PC-3 (cell line): ENCODE measurements at regions not wholly inside any gene's neighbourhood (a gene's known extent, or its start where the extent isn't known, plus 50 kb on each side); places are given as distances from the start of the nearest gene placed in this dataset.

ENCODE experiments used
- ATAC-seq: fragments of 200-7000 bp; cut with Tn5 transposase; 2 replicates; pipeline ENCODE4 v1.9.1; 2020; ENCODE audit warnings: mild to moderate bottlenecking, moderate library complexity
- BruUV-seq: library from RNA; stranded (reverse); fragments of 400-500 nt; replicated peaks from 2 replicates; lab custom pipeline; 2021; lab: Mats Ljungman, UMichigan
- CTCF ChIA-PET: fragments of 300-600 bp; sonication (Branson Sonifier 250); formaldehyde crosslinking; loops from one replicate; lab custom pipeline; 2022; ENCODE audit warnings: antibody characterized with exemption; lab: Charles Lee
- POLR2A ChIA-PET: fragments of 300-600 bp; sonication (Branson Sonifier 250); formaldehyde crosslinking; loops from one replicate; lab custom pipeline; 2022; ENCODE audit warnings: antibody characterized with exemption; ENCODE audit not compliant: unreplicated experiment; lab: Charles Lee
- DNase-seq: peaks from one replicate; pipeline ENCODE4 v3.0.0-alpha.2; 2015
- H2AFZ ChIP-seq: fragments of 300-600 bp; sonication (generic); 2 replicates; pipeline ENCODE4 v1.6.0; 2016; ENCODE audit warnings: antibody characterized with exemption, low read length
- H3F3A ChIP-seq: fragments of 300-600 bp; sonication (generic); one replicate; pipeline ENCODE4 v1.6.0; 2017; ENCODE audit warnings: antibody characterized with exemption, low read length, control low read depth, mild to moderate bottlenecking; ENCODE audit not compliant: unreplicated experiment
- H3K27ac ChIP-seq: fragments of 300-600 bp; sonication (generic); 2 replicates; pipeline ENCODE4 v1.5.1; 2016; ENCODE audit warnings: mild to moderate bottlenecking, low read length
- H3K27me3 ChIP-seq: fragments of 300-600 bp; sonication (generic); 2 replicates; pipeline ENCODE4 v1.6.1; 2016; ENCODE audit warnings: low read length, mixed read lengths
- H3K36me3 ChIP-seq: fragments of 300-600 bp; sonication (generic); 2 replicates; pipeline ENCODE4 v1.6.1; 2016; ENCODE audit warnings: low read depth, mixed run types, low read length, mixed read lengths
- H3K4me1 ChIP-seq: fragments of 300-600 bp; sonication (generic); 2 replicates; pipeline ENCODE4 v1.5.1; 2016; ENCODE audit warnings: low read length; ENCODE audit not compliant: insufficient read depth
- H3K4me2 ChIP-seq: fragments of 300-600 bp; sonication (generic); 2 replicates; pipeline ENCODE4 v1.6.0; 2016; ENCODE audit warnings: low read length
- H3K4me3 ChIP-seq: fragments of 300-600 bp; sonication (generic); 2 replicates; pipeline ENCODE4 v1.5.1; 2016; ENCODE audit warnings: mild to moderate bottlenecking, low read length, mixed read lengths
- H3K79me2 ChIP-seq: fragments of 300-600 bp; sonication (generic); 2 replicates; pipeline ENCODE4 v1.6.1; 2017; ENCODE audit warnings: low read length, mixed read lengths
- H3K9ac ChIP-seq: fragments of 300-600 bp; sonication (generic); 2 replicates; pipeline ENCODE4 v1.6.0; 2016; ENCODE audit warnings: mild to moderate bottlenecking, low read length
- H3K9me2 ChIP-seq: fragments of 300-600 bp; sonication (generic); replicated peaks from 2 replicates; pipeline ENCODE4 v1.6.1; 2016; ENCODE audit warnings: mixed run types, low read length, mixed read lengths
- H3K9me3 ChIP-seq: fragments of 300-600 bp; sonication (generic); 2 replicates; pipeline ENCODE4 v1.6.1; 2016; ENCODE audit warnings: low read length, mixed read lengths
- H4K20me1 ChIP-seq: fragments of 300-600 bp; sonication (generic); 2 replicates; pipeline ENCODE4 v1.6.1; 2016; ENCODE audit warnings: low read length, mixed read lengths
- CTCF ChIP-seq: fragments of 300-600 bp; sonication (generic); conservative IDR thresholded peaks from 2 replicates; pipeline ENCODE4 v1.5.1; 2017; ENCODE audit warnings: antibody characterized with exemption, low read depth, mild to moderate bottlenecking, low read length
- EZH2 ChIP-seq: fragments of 300-600 bp; sonication (generic); IDR thresholded peaks from one replicate; pipeline ENCODE4 v1.6.1; 2017; ENCODE audit warnings: antibody characterized with exemption, mild to moderate bottlenecking, low read length; ENCODE audit not compliant: unreplicated experiment
- EZH2phosphoT487 ChIP-seq: fragments of 300-600 bp; sonication (generic); IDR thresholded peaks from 2 replicates; pipeline ENCODE4 v1.6.1; 2018; ENCODE audit warnings: mild to moderate bottlenecking, antibody characterized with exemption, low read length, borderline replicate concordance
- intact Hi-C: fragments of 100-400 bp; cut with micrococcal nuclease; formaldehyde crosslinking; loops from 2 replicates; pipeline ENCODE4 v1.9.0; 2023

GRCh38 chr14:58751788-58752187, 114.0 kb downstream of the DACT1 start:
- TF ChIP-seq EZH2phosphoT487 (no peak), EZH2 (no peak), CTCF (no peak)
- H3K79me2 ChIP-seq = no peaks in the 10 kb centered on the region
- no peak overlapping the region for H2AFZ ChIP-seq
- H3K9ac ChIP-seq = no peak overlapping the region
- ChIA-PET CTCF (no interaction called here), POLR2A (no interaction called here)
- H3K4me2 ChIP-seq = no peak overlapping the region
- peaks cover 15% of the 10 kb centered on the region for H3F3A ChIP-seq
- H3K9me3 ChIP-seq = no peaks in the 10 kb centered on the region
- no peak overlapping the region for H3K4me3 ChIP-seq
- no peaks in the 10 kb centered on the region for H3K27me3 ChIP-seq
- no peaks in the 10 kb centered on the region for H4K20me1 ChIP-seq
- H3K27ac ChIP-seq = no peak overlapping the region
- DNase-seq (no peak), ATAC-seq (no peak)
- BruUV-seq = no TSS peak
- intact Hi-C loops = loop anchor here (10.0 kb wide), 1 partner anchor 1387 kb away; no protein-coding TSS in a partner anchor
- H3K4me1 ChIP-seq = peaks cover 43% of the 10 kb centered on the region
- no peaks in the 10 kb centered on the region for H3K9me2 ChIP-seq
- no peaks in the 10 kb centered on the region for H3K36me3 ChIP-seq

- DNase-seq (no peak), ATAC-seq (no peak)
- Histone ChIP-seq H3F3A (peaks cover 12% of the 10 kb centered on the region), H3K36me3 (no peaks in the 10 kb centered on the region), H3K79me2 (no peaks in the 10 kb centered on the region), H3K27ac (no peak overlapping the region), H3K9me2 (no peaks in the 10 kb centered on the region), H3K4me1 (peaks cover 38% of the 10 kb centered on the region), H3K27me3 (no peaks in the 10 kb centered on the region), H3K4me3 (no peak overlapping the region), H3K9ac (no peak overlapping the region), H2AFZ (no peak overlapping the region), H3K4me2 (no peak overlapping the region), H4K20me1 (no peaks in the 10 kb centered on the region), H3K9me3 (no peaks in the 10 kb centered on the region)
- ChIA-PET POLR2A (no interaction called here), CTCF (no interaction called here)
- intact Hi-C loops = loop anchor here (10.0 kb wide), 1 partner anchor 1387 kb away; no protein-coding TSS in a partner anchor
- no TSS peak for BruUV-seq
- no peak for TF ChIP-seq CTCF
- no peak for TF ChIP-seq EZH2phosphoT487
- TF ChIP-seq EZH2 = no peak
Measured at GRCh38 chr14:58752289-58752688, 114.5 kb downstream of the DACT1 start.

- Histone ChIP-seq H2AFZ (no peak overlapping the region), H3K27ac (no peak overlapping the region), H3K4me3 (no peak overlapping the region), H3K4me1 (peaks cover 33% of the 10 kb centered on the region), H3F3A (peaks cover 8% of the 10 kb centered on the region), H3K4me2 (no peak overlapping the region), H3K79me2 (no peaks in the 10 kb centered on the region), H4K20me1 (no peaks in the 10 kb centered on the region), H3K9ac (no peak overlapping the region), H3K36me3 (no peaks in the 10 kb centered on the region), H3K9me3 (no peaks in the 10 kb centered on the region), H3K27me3 (no peaks in the 10 kb centered on the region), H3K9me2 (no peaks in the 10 kb centered on the region)
- ATAC-seq (no peak), DNase-seq (no peak)
- no TSS peak for BruUV-seq
- ChIA-PET CTCF (no interaction called here), POLR2A (no interaction called here)
- intact Hi-C loops = loop anchor here (10.0 kb wide), 1 partner anchor 1388 kb away; no protein-coding TSS in a partner anchor
- no peak for TF ChIP-seq EZH2phosphoT487
- TF ChIP-seq CTCF = no peak
- TF ChIP-seq EZH2 = no peak
Measured at GRCh38 chr14:58752771-58753201, 115.0 kb downstream of the DACT1 start.
